ENCODE measurements at regions not wholly inside any gene's neighbourhood (a gene's known extent, or its start where the extent isn't known, plus 50 kb on each side); places are given as distances from the start of the nearest gene placed in this dataset.

- H3K4me3 ChIP-seq (ENCODE audit: insufficient read depth, low read depth, low read length): no peak overlapping the region
- no peak overlapping the region for H3K27ac ChIP-seq (ENCODE audit: low read depth, low read length)
- no peak for TF ChIP-seq EZH2 (IDR thresholded peaks at IDR 0.05; ENCODE audit: insufficient read depth, low read length)
- no peak for TF ChIP-seq CTCF (IDR thresholded peaks at IDR 0.05; ENCODE audit: insufficient read depth, low read depth, low read length)
- Mint-ChIP-seq H3K4me1 (ENCODE audit: low read depth, unreplicated experiment) (peaks cover 15% of the 10 kb centered on the region), H3K4me3 (ENCODE audit: unreplicated experiment) (no peak overlapping the region), H3K36me3 (ENCODE audit: low read depth, unreplicated experiment) (no peaks in the 10 kb centered on the region), H3K9me3 (ENCODE audit: unreplicated experiment) (peaks cover 1% of the 10 kb centered on the region), H3K27me3 (ENCODE audit: low read depth, unreplicated experiment) (peaks cover 42% of the 10 kb centered on the region), H3K27ac (ENCODE audit: unreplicated experiment) (no peak overlapping the region)
- no peaks in the 10 kb centered on the region for H3K36me3 ChIP-seq (ENCODE audit: insufficient read depth, low read length)
- no peaks in the 10 kb centered on the region for H3K79me2 ChIP-seq (ENCODE audit: insufficient read depth, low read length)
- no peaks in the 10 kb centered on the region for H3K27me3 ChIP-seq (ENCODE audit: insufficient read depth, low read length)
- FAIRE-seq (no peak), DNase-seq (ENCODE audit: low read depth) (no peak)
- H4K20me1 ChIP-seq (ENCODE audit: insufficient read depth, low read length): no peaks in the 10 kb centered on the region
- H2AFZ ChIP-seq (ENCODE audit: low read depth, low read length): no peak overlapping the region
- H3K9ac ChIP-seq (ENCODE audit: low read length): no peak overlapping the region
- H3K9me3 ChIP-seq (ENCODE audit: insufficient read depth, low read depth, low read length): no peaks in the 10 kb centered on the region
- H3K4me2 ChIP-seq (ENCODE audit: low read length): no peak overlapping the region
- no peaks in the 10 kb centered on the region for H3K4me1 ChIP-seq (ENCODE audit: insufficient read depth, low read length)
Measured at GRCh38 chr2:20937353-20937752, 106.5 kb downstream of the APOB start.

- TF ChIP-seq CTCF (IDR thresholded peaks at IDR 0.05; ENCODE audit: insufficient read depth, low read depth, low read length): no peak
- TF ChIP-seq EZH2 (IDR thresholded peaks at IDR 0.05; ENCODE audit: insufficient read depth, low read length): no peak
- H3K27me3 Mint-ChIP-seq (ENCODE audit: low read depth, unreplicated experiment): peaks cover 27% of the 10 kb centered on the region
- Histone ChIP-seq H3K9ac (ENCODE audit: low read length) (no peak overlapping the region), H3K4me1 (ENCODE audit: insufficient read depth, low read length) (peaks cover 5% of the 10 kb centered on the region), H3K27ac (ENCODE audit: low read depth, low read length) (no peak overlapping the region), H3K4me2 (ENCODE audit: low read length) (no peak overlapping the region), H4K20me1 (ENCODE audit: insufficient read depth, low read length) (no peaks in the 10 kb centered on the region), H3K79me2 (ENCODE audit: insufficient read depth, low read length) (no peaks in the 10 kb centered on the region), H3K9me3 (ENCODE audit: insufficient read depth, low read depth, low read length) (no peaks in the 10 kb centered on the region), H3K36me3 (ENCODE audit: insufficient read depth, low read length) (no peaks in the 10 kb centered on the region), H3K4me3 (ENCODE audit: insufficient read depth, low read depth, low read length) (no peak overlapping the region), H3K27me3 (ENCODE audit: insufficient read depth, low read length) (no peaks in the 10 kb centered on the region), H2AFZ (ENCODE audit: low read depth, low read length) (no peak overlapping the region)
- H3K27ac Mint-ChIP-seq (ENCODE audit: unreplicated experiment): no peak overlapping the region
- DNase-seq (ENCODE audit: low read depth) (no peak), FAIRE-seq (no peak)
- no peak overlapping the region for H3K4me3 Mint-ChIP-seq (ENCODE audit: unreplicated experiment)
- H3K36me3 Mint-ChIP-seq (ENCODE audit: low read depth, unreplicated experiment): no peaks in the 10 kb centered on the region
- H3K9me3 Mint-ChIP-seq (ENCODE audit: unreplicated experiment): peaks cover 1% of the 10 kb centered on the region
- H3K4me1 Mint-ChIP-seq (ENCODE audit: low read depth, unreplicated experiment): peaks cover 36% of the 10 kb centered on the region
Measured at GRCh38 chr2:20935168-20935775, 108.6 kb downstream of the APOB start.

DNA sequence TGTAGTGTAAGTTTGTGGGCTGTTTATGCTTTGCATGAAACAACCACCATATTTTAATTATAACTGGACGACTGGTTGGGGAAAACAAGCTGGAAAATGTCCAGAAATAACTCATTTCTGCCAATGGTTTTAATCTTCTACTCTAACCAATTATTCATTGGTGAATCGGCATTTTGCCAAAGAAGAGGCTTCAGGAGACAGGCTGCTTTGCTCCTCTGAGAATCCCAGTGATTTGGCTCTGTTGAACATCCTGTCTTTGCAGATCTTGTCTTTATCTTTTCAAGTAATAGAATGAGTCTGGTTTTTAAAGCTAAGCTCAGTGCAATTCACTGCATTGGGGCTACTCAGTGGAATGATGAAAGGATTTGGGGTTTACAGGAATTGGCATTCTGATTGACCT lies 109.6 kb downstream of the APOB start:
- FAIRE-seq: no peak
- H3K4me2 ChIP-seq (ENCODE audit: low read length): no peak overlapping the region
- DNase-seq (ENCODE audit: low read depth): no peak
- no peak overlapping the region for H3K27ac ChIP-seq (ENCODE audit: low read depth, low read length)
- no peaks in the 10 kb centered on the region for H3K36me3 ChIP-seq (ENCODE audit: insufficient read depth, low read length)
- H2AFZ ChIP-seq (ENCODE audit: low read depth, low read length): no peak overlapping the region
- no peaks in the 10 kb centered on the region for H3K9me3 ChIP-seq (ENCODE audit: insufficient read depth, low read depth, low read length)
- H3K4me3 ChIP-seq (ENCODE audit: insufficient read depth, low read depth, low read length): no peak overlapping the region
- no peaks in the 10 kb centered on the region for H4K20me1 ChIP-seq (ENCODE audit: insufficient read depth, low read length)
- Mint-ChIP-seq H3K4me1 (ENCODE audit: low read depth, unreplicated experiment) (peaks cover 36% of the 10 kb centered on the region), H3K27me3 (ENCODE audit: low read depth, unreplicated experiment) (peaks cover 20% of the 10 kb centered on the region), H3K36me3 (ENCODE audit: low read depth, unreplicated experiment) (no peaks in the 10 kb centered on the region), H3K4me3 (ENCODE audit: unreplicated experiment) (no peak overlapping the region), H3K9me3 (ENCODE audit: unreplicated experiment) (peaks cover 3% of the 10 kb centered on the region), H3K27ac (ENCODE audit: unreplicated experiment) (no peak overlapping the region)
- H3K4me1 ChIP-seq (ENCODE audit: insufficient read depth, low read length): peaks cover 5% of the 10 kb centered on the region
- H3K79me2 ChIP-seq (ENCODE audit: insufficient read depth, low read length): no peaks in the 10 kb centered on the region
- no peaks in the 10 kb centered on the region for H3K27me3 ChIP-seq (ENCODE audit: insufficient read depth, low read length)
- TF ChIP-seq CTCF (IDR thresholded peaks at IDR 0.05; ENCODE audit: insufficient read depth, low read depth, low read length): no peak
- no peak for TF ChIP-seq EZH2 (IDR thresholded peaks at IDR 0.05; ENCODE audit: insufficient read depth, low read length)
- no peak overlapping the region for H3K9ac ChIP-seq (ENCODE audit: low read length)

All from astrocyte (in vitro differentiated cells and primary cell).